Astrocyte of the spinal cord (primary cell): ENCODE measurements at regions not wholly inside any gene's neighbourhood (a gene's known extent, or its start where the extent isn't known, plus 50 kb on each side); places are given as distances from the start of the nearest gene placed in this dataset.

Source experiments
- DNase-seq: peaks from one replicate; pipeline ENCODE4 v3.0.0; 2011; ENCODE audit warnings: low read depth, low spot score
- H3K4me3 ChIP-seq: 2 replicates; pipeline ENCODE4 v1.5.1; 2011; ENCODE audit warnings: low read depth, mild to moderate bottlenecking, low read length, moderate library complexity
- in situ Hi-C: cut with HindIII; loops from 2 replicates; pipeline ENCODE4 v1.10.0; 2017; ENCODE audit warnings: low sequenced_read_pairs
- TF ChIP-seq, protein P1 (sequence below): IDR thresholded peaks from 2 replicates; pipeline ENCODE4 v1.5.1; 2012; ENCODE audit warnings: low read depth, mild to moderate bottlenecking, low read length, inconsistent platforms

DNA sequence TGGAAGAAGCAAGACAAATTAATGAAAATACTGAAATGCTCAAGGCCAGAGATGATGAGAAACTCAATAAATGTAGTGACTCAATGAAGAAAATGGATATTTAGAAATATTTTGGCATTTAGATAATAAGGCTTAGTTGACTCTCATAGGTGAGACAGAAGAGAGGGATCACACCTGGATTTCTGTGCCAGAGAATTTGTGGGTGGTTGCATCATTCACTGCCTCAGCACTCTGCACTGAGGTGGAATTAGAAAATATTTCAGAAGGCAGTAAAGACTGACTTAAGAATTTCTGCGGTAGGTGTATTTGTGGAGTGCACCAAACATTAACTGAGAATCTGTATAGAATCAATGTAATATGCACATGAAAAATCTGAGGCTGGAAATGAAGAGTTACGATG lies 848.3 kb upstream of the PCDH9 start:
- in situ Hi-C loops: no loop called here
- TF ChIP-seq, protein P1, sequence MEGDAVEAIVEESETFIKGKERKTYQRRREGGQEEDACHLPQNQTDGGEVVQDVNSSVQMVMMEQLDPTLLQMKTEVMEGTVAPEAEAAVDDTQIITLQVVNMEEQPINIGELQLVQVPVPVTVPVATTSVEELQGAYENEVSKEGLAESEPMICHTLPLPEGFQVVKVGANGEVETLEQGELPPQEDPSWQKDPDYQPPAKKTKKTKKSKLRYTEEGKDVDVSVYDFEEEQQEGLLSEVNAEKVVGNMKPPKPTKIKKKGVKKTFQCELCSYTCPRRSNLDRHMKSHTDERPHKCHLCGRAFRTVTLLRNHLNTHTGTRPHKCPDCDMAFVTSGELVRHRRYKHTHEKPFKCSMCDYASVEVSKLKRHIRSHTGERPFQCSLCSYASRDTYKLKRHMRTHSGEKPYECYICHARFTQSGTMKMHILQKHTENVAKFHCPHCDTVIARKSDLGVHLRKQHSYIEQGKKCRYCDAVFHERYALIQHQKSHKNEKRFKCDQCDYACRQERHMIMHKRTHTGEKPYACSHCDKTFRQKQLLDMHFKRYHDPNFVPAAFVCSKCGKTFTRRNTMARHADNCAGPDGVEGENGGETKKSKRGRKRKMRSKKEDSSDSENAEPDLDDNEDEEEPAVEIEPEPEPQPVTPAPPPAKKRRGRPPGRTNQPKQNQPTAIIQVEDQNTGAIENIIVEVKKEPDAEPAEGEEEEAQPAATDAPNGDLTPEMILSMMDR: no peak
- DNase-seq: no peak
- no peak overlapping the region for H3K4me3 ChIP-seq

DNA sequence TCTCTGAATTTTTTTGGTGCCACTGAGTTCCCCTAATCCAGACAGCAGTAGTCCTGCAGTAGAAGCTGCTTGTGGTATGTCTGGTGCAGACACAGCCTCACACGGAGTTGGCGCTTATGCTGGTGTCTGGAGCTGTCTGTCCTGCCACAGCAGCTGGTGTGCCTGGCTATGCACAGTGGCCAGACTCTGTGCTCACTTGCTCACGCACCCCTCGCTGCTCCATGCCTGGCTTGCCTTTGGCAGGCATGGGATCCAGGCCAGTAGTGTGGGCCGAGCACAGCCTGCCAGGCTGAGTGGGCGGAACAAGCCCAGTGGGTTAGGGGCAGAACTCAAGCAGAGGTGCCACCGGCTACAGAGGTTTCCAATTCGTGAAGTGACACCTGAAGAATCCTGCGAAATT lies 845.9 kb upstream of the PCDH9 start:
- no peak overlapping the region for H3K4me3 ChIP-seq
- in situ Hi-C loops: no loop called here
- DNase-seq: no peak
- TF ChIP-seq, protein P1: no peak

DNA sequence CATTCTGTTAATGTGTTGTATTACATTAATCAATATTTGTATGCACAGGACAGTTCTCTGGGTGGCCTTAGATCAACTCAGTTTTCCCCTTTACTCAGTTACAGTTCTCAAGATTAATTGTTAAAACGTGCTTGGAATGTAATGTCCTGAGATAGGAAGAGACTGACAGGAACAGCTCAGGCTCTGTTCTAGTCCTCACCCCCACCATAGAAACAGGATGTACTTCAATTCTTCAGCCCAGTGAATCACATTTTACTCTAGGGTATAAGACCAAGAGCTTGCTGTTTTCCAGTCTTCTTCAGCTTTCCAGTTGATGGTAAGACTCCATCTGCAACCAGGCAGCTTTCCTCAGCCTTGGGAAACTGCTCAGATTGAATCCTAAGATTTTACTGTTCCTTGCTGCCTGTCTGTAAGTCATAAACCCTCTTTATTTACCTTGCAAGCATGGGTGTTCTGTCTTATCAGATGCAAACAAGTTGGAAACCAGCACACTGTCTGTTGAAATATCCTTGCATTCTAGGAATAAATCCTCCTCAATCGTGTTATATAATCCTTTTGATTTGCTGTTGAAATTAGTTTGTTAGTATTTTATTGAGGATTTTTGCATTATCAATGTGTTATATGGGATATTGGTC lies 836.9 kb upstream of the PCDH9 start:
- in situ Hi-C loops: no loop called here
- no peak overlapping the region for H3K4me3 ChIP-seq
- no peak for DNase-seq
- TF ChIP-seq, protein P1: no peak

DNA sequence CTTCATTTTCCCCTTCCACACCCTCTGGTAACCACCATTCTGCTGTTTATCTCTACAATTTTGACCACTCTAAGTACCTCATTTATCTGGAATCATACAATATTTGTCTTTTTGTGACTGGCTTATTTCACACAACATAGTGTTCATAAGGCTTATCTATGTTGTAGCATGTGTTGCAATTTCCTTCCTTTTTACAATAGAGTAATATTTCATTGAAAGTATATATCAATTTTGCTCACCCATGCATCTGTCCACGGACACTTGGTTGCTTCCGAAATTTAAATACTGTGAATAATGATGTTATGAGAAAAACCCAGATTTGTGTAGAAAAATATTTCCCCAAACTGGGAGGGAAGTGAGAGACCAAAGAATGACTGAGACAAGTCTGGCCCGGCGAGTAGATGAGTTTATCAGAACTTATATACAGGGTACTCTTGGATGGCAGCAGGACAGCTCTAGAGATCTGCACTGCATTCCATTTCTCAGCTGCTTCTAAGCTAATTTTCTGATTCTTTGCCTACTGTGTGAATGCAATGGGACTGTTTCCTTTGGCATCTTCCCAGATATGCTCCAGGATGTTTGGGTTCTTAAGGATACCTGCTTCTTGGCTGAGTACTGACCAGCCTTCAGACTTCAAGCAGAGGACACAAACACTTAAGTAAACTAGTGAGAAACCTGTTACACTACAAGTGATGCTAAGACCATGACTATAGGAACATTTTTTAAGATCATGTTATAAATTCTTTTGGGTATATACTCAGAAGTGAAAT lies 834.0 kb upstream of the PCDH9 start:
- no peak for DNase-seq
- in situ Hi-C loops: no loop called here
- no peak overlapping the region for H3K4me3 ChIP-seq
- TF ChIP-seq, protein P1: no peak

DNA sequence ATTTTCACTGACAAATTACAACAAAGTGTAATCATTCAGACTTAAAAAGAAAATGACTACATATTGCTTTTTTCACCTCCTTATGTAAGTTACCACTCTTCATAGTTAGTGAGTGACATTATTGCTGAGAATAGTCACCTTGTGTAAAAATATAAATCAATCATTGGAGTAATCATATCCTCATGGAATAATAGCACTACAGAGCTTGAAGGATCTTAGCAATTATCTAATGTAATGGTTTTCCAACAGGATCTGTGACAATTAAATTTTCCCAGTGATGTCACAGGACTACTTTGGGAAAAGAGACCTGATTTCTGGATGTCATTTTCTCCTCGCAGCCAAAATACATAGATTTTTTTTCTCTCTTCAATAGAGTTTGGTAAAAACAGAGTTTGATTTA lies 833.0 kb upstream of the PCDH9 start:
- no peak overlapping the region for H3K4me3 ChIP-seq
- DNase-seq: no peak
- TF ChIP-seq, protein P1: no peak
- in situ Hi-C loops: no loop called here

DNA sequence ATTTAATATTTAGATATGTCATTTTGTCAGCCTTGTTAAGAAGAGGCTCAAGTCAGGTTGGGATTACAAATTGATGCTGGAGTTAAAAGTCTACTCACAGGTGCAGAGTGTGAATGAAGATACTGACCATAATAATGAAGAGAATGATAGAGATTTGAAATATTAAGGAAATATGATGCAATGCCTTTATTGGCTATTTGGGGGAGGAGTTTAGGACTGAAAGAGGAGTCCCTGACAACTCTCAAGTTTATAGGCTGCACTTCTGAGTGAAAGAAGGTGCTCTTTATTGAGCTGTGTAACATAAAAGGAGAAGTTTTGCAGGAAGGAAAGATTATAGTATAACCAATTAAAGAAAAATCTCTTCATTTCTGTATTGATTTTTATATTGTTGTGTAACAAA lies 827.7 kb upstream of the PCDH9 start:
- no peak overlapping the region for H3K4me3 ChIP-seq
- in situ Hi-C loops: no loop called here
- no peak for DNase-seq
- TF ChIP-seq, protein P1: no peak
